Ishikawa (cell line): ENCODE measurements at regions not wholly inside any gene's neighbourhood (a gene's known extent, or its start where the extent isn't known, plus 50 kb on each side); places are given as distances from the start of the nearest gene placed in this dataset.

Experiments used
- CEBPB ChIP-seq: IDR thresholded peaks from 2 replicates; pipeline ENCODE4 v1.6.1; 2012
- EGR1 ChIP-seq: IDR thresholded peaks from 2 replicates; pipeline ENCODE4 v1.6.1; 2012
- EP300 ChIP-seq: IDR thresholded peaks from 2 replicates; pipeline ENCODE4 v1.6.1; 2012; ENCODE audit warnings: borderline replicate concordance
- FOXM1 ChIP-seq: IDR thresholded peaks from 2 replicates; pipeline ENCODE4 v1.6.1; 2012; ENCODE audit warnings: low read depth, borderline replicate concordance
- RAD21 ChIP-seq: IDR thresholded peaks from 2 replicates; pipeline ENCODE4 v1.6.1; 2012; ENCODE audit warnings: low read depth
- TEAD4 ChIP-seq: IDR thresholded peaks from 2 replicates; pipeline ENCODE4 v1.6.1; 2012
- TF ChIP-seq, protein P1 (sequence below): IDR thresholded peaks from 2 replicates; pipeline ENCODE4 v1.6.1; 2012
- TF ChIP-seq, protein P2 (sequence below): IDR thresholded peaks from 2 replicates; pipeline ENCODE4 v1.6.1; 2012

DNA sequence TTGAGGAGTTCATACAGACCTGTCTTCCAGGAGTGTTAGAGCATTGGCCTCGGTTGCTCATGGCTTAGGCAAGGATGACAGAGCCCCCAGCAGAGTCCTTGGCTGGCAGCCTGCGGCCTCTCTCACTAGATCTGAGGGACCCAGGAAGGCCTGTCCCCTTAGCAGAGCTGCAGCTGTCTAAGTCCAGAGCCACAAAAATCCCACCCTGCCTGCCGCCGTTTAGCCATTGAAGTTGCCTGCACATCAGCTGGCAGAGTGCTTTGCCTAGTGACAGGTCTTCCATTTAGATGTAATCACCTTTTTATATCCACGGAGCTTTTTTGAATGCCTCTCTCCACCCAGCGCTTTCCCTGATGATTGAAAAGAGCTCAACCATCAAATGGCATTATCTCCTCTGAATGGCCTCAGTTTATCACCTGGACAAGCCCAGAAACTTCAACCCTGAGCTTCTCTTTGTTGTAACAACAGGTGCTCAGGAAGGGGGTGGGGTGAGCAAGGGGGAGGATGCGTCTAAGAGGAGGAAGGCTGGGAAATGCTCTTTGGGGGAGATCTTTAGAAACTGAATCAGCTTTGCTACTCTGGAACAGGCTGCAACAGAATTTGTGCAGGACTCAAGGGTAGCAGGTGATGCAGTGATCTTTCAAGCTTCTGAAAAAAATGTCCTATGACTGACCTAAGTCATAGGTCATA lies 71.9 kb downstream of the TNP1 start:
- TF ChIP-seq, protein P1, sequence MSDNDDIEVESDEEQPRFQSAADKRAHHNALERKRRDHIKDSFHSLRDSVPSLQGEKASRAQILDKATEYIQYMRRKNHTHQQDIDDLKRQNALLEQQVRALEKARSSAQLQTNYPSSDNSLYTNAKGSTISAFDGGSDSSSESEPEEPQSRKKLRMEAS = no peak
- TF ChIP-seq CEBPB (no peak), EGR1 (no peak), FOXM1 (no peak), EP300 (no peak), RAD21 (no peak), TEAD4 (no peak)
- TF ChIP-seq, protein P2, sequence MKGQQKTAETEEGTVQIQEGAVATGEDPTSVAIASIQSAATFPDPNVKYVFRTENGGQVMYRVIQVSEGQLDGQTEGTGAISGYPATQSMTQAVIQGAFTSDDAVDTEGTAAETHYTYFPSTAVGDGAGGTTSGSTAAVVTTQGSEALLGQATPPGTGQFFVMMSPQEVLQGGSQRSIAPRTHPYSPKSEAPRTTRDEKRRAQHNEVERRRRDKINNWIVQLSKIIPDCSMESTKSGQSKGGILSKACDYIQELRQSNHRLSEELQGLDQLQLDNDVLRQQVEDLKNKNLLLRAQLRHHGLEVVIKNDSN = no peak
